HG03460 (cell line): ENCODE measurements at regions not wholly inside any gene's neighbourhood (a gene's known extent, or its start where the extent isn't known, plus 50 kb on each side); places are given as distances from the start of the nearest gene placed in this dataset.

Source experiments
- ATAC-seq: cut with Tn5 transposase; IDR thresholded peaks from one replicate; pipeline ENCODE4 v1.9.1; 2021; ENCODE audit not compliant: unreplicated experiment

GRCh38 chr15:31262143-31262530 lies 64.5 kb upstream of the KLF13 start:
- no peak for ATAC-seq

- ATAC-seq = peak; percentile 40
Measured at GRCh38 chr15:31262901-31263671, 63.5 kb upstream of the KLF13 start.

- ATAC-seq = peak; percentile 33
Measured at GRCh38 chr15:31263751-31264558, 62.7 kb upstream of the KLF13 start.

- no peak for ATAC-seq
Measured at GRCh38 chr15:31264559-31265089, 62.0 kb upstream of the KLF13 start.

GRCh38 chr15:31265090-31265870 lies 61.4 kb upstream of the KLF13 start:
- no peak for ATAC-seq

- peak; percentile 35 for ATAC-seq
Measured at GRCh38 chr15:31265871-31266711, 60.5 kb upstream of the KLF13 start.

GRCh38 chr15:31266712-31267111 lies 59.9 kb upstream of the KLF13 start:
- peak; percentile 18 for ATAC-seq

GRCh38 chr15:31267161-31268107 lies 59.2 kb upstream of the KLF13 start:
- ATAC-seq = no peak

GRCh38 chr15:31268108-31268501 lies 58.5 kb upstream of the KLF13 start:
- no peak for ATAC-seq

- ATAC-seq = no peak
Measured at GRCh38 chr15:31268911-31269784, 57.5 kb upstream of the KLF13 start.

- no peak for ATAC-seq
Measured at GRCh38 chr15:31269816-31270575, 56.6 kb upstream of the KLF13 start.

GRCh38 chr15:31270767-31271166 lies 55.9 kb upstream of the KLF13 start:
- ATAC-seq = no peak

- no peak for ATAC-seq
Measured at GRCh38 chr15:31271224-31271635, 55.4 kb upstream of the KLF13 start.

- ATAC-seq = no peak
Measured at GRCh38 chr15:31271711-31272557, 54.7 kb upstream of the KLF13 start.

GRCh38 chr15:31272558-31273257 lies 53.9 kb upstream of the KLF13 start:
- no peak for ATAC-seq
